HepG2 (cell line): ENCODE measurements at regions not wholly inside any gene's neighbourhood (a gene's known extent, or its start where the extent isn't known, plus 50 kb on each side); places are given as distances from the start of the nearest gene placed in this dataset.

ENCODE experiments used
- ATAC-seq: fragments of 200-7000 bp; cut with Tn5 transposase; 3 replicates; pipeline ENCODE4 v1.9.1; 2020; ENCODE audit warnings: mild to moderate bottlenecking, moderate library complexity
- BruUV-seq: library from RNA; stranded (reverse); fragments of 400-500 nt; replicated peaks from 2 replicates; lab custom pipeline; 2021; lab: Mats Ljungman, UMichigan
- CTCF ChIA-PET: fragments of 300-600 bp; formaldehyde crosslinking; extraction: SDS; loops from one replicate; lab custom pipeline; 2021; ENCODE audit warnings: low total read pairs, inconsistent platforms, low intra/inter-chr PET ratio; lab: Yijun Ruan, JAX
- POLR2A ChIA-PET: fragments of 350-600 bp; sonication (Branson Sonifier 250); formaldehyde crosslinking; loops from one replicate; lab custom pipeline; 2020; ENCODE audit warnings: antibody characterized with exemption, inconsistent platforms; lab: Yijun Ruan, JAX
- DNase-seq: peaks from one replicate; pipeline ENCODE4 v3.0.0-alpha.2; 2015; ENCODE audit warnings: low spot score
- FAIRE-seq: peaks from 3 replicates; lab custom pipeline; 2011; peaks lifted over from hg19 to GRCh38; lab: Jason Lieb, UNC
- H2AFZ ChIP-seq: one replicate; pipeline ENCODE4 v1.6.1; 2011; ENCODE audit warnings: low read length, inconsistent platforms
- H3K27ac ChIP-seq: fragments of 300-600 bp; 3 replicates; pipeline ENCODE4 v1.8.0; 2011; ENCODE audit warnings: mixed run types, mild to moderate bottlenecking, mixed read lengths, low read length, inconsistent platforms; ENCODE audit not compliant: insufficient read depth; ENCODE audit errors: extremely low read length
- H3K27me3 ChIP-seq, 2 experiments: fragments of 200-600 bp in 1 of 2; 2 replicates in 1 of 2; 3 replicates in 1 of 2; pipeline versions ENCODE4 v1.6.0 to v1.8.0; 2011; ENCODE audit warnings: low read length in 2 of 2, mild to moderate bottlenecking in 2 of 2, moderate library complexity in 2 of 2, inconsistent platforms in 1 of 2; ENCODE audit not compliant: insufficient read depth in 2 of 2, control insufficient read depth in 1 of 2
- H3K36me3 ChIP-seq, 2 experiments: fragments of 200-600 bp in 1 of 2; replicated peaks in 1 of 2; 2 replicates in 1 of 2; 3 replicates in 1 of 2; pipeline versions ENCODE4 v1.5.1 to v1.8.0; 2011; ENCODE audit warnings: low read length in 2 of 2, inconsistent platforms in 1 of 2; ENCODE audit not compliant: insufficient read depth in 2 of 2, control insufficient read depth in 1 of 2
- H3K4me1 ChIP-seq: 2 replicates; pipeline ENCODE4 v1.5.1; 2012; ENCODE audit warnings: low read length, inconsistent platforms; ENCODE audit not compliant: insufficient read depth
- H3K4me2 ChIP-seq: 2 replicates; pipeline ENCODE4 v1.6.0; 2011; ENCODE audit warnings: low read depth, low read length, inconsistent platforms
- H3K4me3 ChIP-seq, 3 experiments: fragments of 200-600 bp in 1 of 3; sonication (generic), shearing (Covaris generic) in 1 of 3; replicated peaks in 1 of 3; 2 replicates each; pipeline ENCODE4 v1.5.1; 2011 to 2016; ENCODE audit warnings: low read length in 3 of 3, inconsistent platforms in 2 of 3, low read depth in 2 of 3, mild to moderate bottlenecking in 2 of 3, control low read depth in 1 of 3, mixed read lengths in 1 of 3; ENCODE audit not compliant: insufficient read depth in 1 of 3
- H3K79me2 ChIP-seq: one replicate; pipeline ENCODE4 v1.6.1; 2011; ENCODE audit warnings: low read length, inconsistent platforms; ENCODE audit not compliant: insufficient read depth
- H3K9ac ChIP-seq: 2 replicates; pipeline ENCODE4 v1.6.0; 2011; ENCODE audit warnings: mild to moderate bottlenecking, low read depth, low read length, inconsistent platforms; ENCODE audit not compliant: insufficient read depth
- H3K9me3 ChIP-seq: 2 replicates; pipeline ENCODE4 v1.5.1; 2012; ENCODE audit warnings: mild to moderate bottlenecking, low read length
- H4K20me1 ChIP-seq: 2 replicates; pipeline ENCODE4 v1.6.0; 2011; ENCODE audit warnings: inconsistent platforms, mild to moderate bottlenecking, low read length, moderate library complexity; ENCODE audit not compliant: insufficient read depth
- THAP7 ChIP-seq: sonication (generic); formaldehyde crosslinking; IDR thresholded peaks from 2 replicates; pipeline ENCODE4 v1.8.1; 2023; ENCODE audit warnings: mild to moderate bottlenecking, missing genetic modification reagents
- ZBTB39 ChIP-seq: sonication (generic); formaldehyde crosslinking; IDR thresholded peaks from 2 replicates; pipeline ENCODE4 v1.5.0; 2020; ENCODE audit warnings: missing genetic modification reagents
- ZBTB40 ChIP-seq, 2 experiments: fragments of 450-650 bp in 1 of 2; sonication (generic) in 1 of 2; formaldehyde crosslinking in 1 of 2; IDR thresholded peaks; 2 replicates each; pipeline versions ENCODE4 v1.6.1 to v1.8.0; 2016 to 2022; ENCODE audit warnings: antibody characterized with exemption in 1 of 2, mild to moderate bottlenecking in 1 of 2, missing genetic modification reagents in 1 of 2
- ZBTB44 ChIP-seq: sonication (generic); formaldehyde crosslinking; IDR thresholded peaks from 2 replicates; pipeline ENCODE4 v1.4.0; 2020; ENCODE audit warnings: missing genetic modification reagents
- ZNF251 ChIP-seq: sonication (generic); formaldehyde crosslinking; IDR thresholded peaks from 2 replicates; pipeline ENCODE4 v1.9.0; 2021; ENCODE audit warnings: mild to moderate bottlenecking, missing genetic modification reagents
- WGBS: methylation state at CpG from one replicate; pipeline ENCODE4 v1.1.6; 2017; ENCODE audit warnings: low lambda C conversion rate; 5-methylcytosine and 5-hydroxymethylcytosine counted together
- in situ Hi-C: cut with HindIII; loops from 2 replicates; pipeline ENCODE4 v1.10.0; 2017; ENCODE audit warnings: low pct_unique_long_range_greater_than_20kb; ENCODE audit not compliant: extremely low pct_ligation_motif_present
- intact Hi-C: fragments of 100-400 bp; cut with micrococcal nuclease; formaldehyde crosslinking; loops from one replicate; pipeline ENCODE4 v1.10.0; 2022; ENCODE audit not compliant: unreplicated experiment

GRCh38 chr1:173302890-173303829 is 96.0 kb upstream of the TNFSF4 start:
- POLR2A ChIA-PET, result no interaction called here
- BruUV-seq, result no TSS peak
- TF ChIP-seq ZBTB44 (CRISPR knock-in tag), result no peak
- TF ChIP-seq ZNF251 (CRISPR knock-in tag), result no peak
- TF ChIP-seq ZBTB40 (IDR thresholded peaks at IDR 0.05), result no peak
- TF ChIP-seq ZBTB40 (CRISPR knock-in tag; IDR thresholded peaks at IDR 0.05), result no peak
- TF ChIP-seq THAP7 (CRISPR knock-in tag), result no peak
- no peak for TF ChIP-seq ZBTB39 (CRISPR knock-in tag)
- H4K20me1 ChIP-seq, result no peaks in the 10 kb centered on the region
- no peak overlapping the region for H3K9ac ChIP-seq
- no peaks in the 10 kb centered on the region for H3K4me1 ChIP-seq
- H3K27ac ChIP-seq, result no peak overlapping the region
- CTCF ChIA-PET, result no interaction called here
- no peak overlapping the region for H2AFZ ChIP-seq
- DNase-seq, result no peak
- WGBS, result 44% methylated on average over 8 of the region's 8 CpGs
- no peaks in the 10 kb centered on the region for H3K36me3 ChIP-seq
- no peaks in the 10 kb centered on the region for H3K9me3 ChIP-seq
- H3K4me2 ChIP-seq, result no peak overlapping the region
- no peaks in the 10 kb centered on the region for H3K79me2 ChIP-seq
- FAIRE-seq, result no peak
- no peaks in the 10 kb centered on the region for H3K27me3 ChIP-seq
- no peak for ATAC-seq
- in situ Hi-C loops (no loop called here), intact Hi-C loops (no loop called here)
- H3K4me3 ChIP-seq, result no peak overlapping the region
